ENCODE measurements at regions not wholly inside any gene's neighbourhood (a gene's known extent, or its start where the extent isn't known, plus 50 kb on each side); places are given as distances from the start of the nearest gene placed in this dataset.

DNA sequence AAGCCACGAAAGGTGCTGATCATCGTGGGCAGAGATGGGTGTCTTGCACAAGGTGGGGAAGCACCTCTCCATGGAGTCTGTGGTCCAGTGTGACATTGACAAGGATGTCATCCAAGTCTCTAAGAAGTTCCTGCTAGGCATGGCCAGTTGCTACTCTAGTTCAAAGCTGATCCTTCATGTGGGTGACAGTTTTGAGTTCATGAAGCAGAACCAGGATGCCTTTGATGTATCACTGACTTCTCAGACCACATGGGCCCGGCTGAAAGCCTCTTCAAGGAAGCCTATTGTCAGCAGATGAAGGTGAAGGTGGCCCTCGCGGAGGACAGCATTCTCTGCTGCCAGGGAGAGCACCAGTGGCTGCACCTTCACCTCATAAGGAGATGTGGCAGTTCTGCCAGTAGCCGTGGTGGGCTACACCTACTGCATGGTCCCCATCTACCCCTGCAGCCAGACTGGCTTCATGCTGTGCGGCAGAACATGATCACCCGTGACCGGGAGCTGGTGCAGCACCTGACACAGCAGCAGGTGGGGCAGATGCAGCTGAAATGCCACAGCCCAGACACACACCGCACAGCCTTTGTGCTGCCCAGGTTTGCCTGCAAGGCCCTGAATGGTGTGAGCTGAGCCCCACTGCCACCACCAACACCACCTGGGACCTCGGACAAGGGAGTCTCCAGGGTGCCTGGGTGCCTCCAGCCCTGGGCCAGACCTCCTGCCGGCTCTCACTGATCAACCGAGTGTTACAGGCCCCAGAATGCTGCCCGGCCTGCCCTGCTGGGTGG, 75.0 kb upstream of the SULF2 start:
- Histone ChIP-seq H3K27ac (ENCODE audit: low read depth, low read length) (no peak overlapping the region), H3K9me3 (ENCODE audit: control insufficient read depth in 1 of 2, low read length in 2 of 2) (peaks cover 0 to 5% of the 10 kb centered on the region in 2 donors), H3K9ac (ENCODE audit: low read depth in 1 of 2, low read length in 2 of 2) (no peak overlapping the region), H3K4me3 (ENCODE audit: low read depth in 1 of 2, low read length in 2 of 2) (no peak overlapping the region), H3K27me3 (ENCODE audit: control insufficient read depth in 1 of 2, insufficient read depth in 2 of 2, low read length in 2 of 2) (no peaks in the 10 kb centered on the region), H3K4me1 (ENCODE audit: control insufficient read depth in 1 of 2, insufficient read depth in 2 of 2, low read length in 2 of 2) (no peaks in the 10 kb centered on the region), H3K36me3 (ENCODE audit: control insufficient read depth in 1 of 2, insufficient read depth in 2 of 2, low read length in 2 of 2) (no peaks in the 10 kb centered on the region)

DNA sequence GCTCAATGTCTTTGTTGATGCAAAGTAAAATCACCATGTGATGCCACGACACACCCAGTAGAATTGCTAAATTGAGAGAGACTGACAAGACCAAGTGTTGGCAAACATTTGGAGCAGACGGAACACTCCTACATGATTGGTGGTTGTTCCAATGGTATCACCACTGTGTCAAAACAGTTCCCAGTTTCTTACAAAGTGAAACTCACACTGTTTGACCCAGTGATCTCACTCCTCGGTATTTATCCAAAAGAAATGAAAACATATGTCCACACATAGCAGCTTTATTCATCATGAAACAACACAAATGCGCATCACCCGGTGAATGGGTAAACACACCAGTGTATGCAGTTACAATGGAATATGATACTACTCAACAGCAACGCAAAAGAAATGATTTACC, 74.0 kb upstream of the SULF2 start:
- no peak overlapping the region for H3K27ac ChIP-seq (ENCODE audit: low read depth, low read length)
- H3K9ac ChIP-seq (ENCODE audit: low read depth in 1 of 2, low read length in 2 of 2): no peak overlapping the region
- H3K9me3 ChIP-seq (ENCODE audit: control insufficient read depth in 1 of 2, low read length in 2 of 2): peaks cover 0 to 5% of the 10 kb centered on the region in 2 donors
- H3K4me1 ChIP-seq (ENCODE audit: control insufficient read depth in 1 of 2, insufficient read depth in 2 of 2, low read length in 2 of 2): no peaks in the 10 kb centered on the region
- no peaks in the 10 kb centered on the region for H3K36me3 ChIP-seq (ENCODE audit: control insufficient read depth in 1 of 2, insufficient read depth in 2 of 2, low read length in 2 of 2)
- no peaks in the 10 kb centered on the region for H3K27me3 ChIP-seq (ENCODE audit: control insufficient read depth in 1 of 2, insufficient read depth in 2 of 2, low read length in 2 of 2)
- no peak overlapping the region for H3K4me3 ChIP-seq (ENCODE audit: low read depth in 1 of 2, low read length in 2 of 2)

DNA sequence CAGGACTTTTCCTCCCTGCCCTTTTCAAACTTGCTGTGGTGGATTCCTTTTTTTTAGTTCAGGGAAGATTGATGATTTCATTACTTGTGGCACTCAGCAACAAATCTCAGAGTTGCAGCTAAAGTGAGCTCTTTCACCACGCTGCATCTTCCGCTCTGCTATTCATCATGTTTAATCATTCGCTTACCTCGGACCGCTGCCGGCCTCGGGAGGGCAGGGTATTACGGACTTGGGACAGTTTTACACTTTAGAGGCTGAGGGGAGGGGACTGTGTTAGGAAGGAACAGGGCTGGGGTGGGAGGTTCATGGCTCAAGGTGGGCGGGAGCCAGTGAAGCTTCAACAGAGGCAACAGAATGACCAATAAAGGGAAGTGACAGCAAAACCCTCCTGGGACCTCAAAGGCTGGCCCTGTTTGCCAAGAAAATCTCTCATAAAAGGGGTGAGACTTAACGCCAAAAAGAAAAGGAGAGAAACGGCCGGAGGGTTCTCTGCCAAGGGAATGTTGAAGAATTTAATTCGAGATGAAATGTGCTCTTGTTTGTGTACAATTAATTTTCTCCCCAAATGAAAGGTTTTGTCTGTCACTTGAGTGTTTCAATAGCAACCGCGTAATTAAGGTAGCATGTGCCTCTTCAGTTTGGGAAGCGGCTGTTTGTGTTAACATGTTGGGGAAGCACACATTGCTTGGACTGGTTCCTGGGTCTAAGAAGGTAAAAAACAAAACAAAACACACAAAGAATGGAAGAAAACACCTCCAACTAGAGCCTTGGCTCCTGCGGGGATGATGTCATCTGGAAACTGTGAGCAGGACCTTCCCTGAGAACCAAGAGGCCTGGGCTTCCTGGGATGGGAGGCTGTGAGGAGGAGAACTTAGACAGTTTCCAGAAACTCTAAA, 72.5 kb upstream of the SULF2 start:
- no peak overlapping the region for H3K4me3 ChIP-seq (ENCODE audit: low read depth in 1 of 2, low read length in 2 of 2)
- peaks cover 0 to under 1% of the 10 kb centered on the region in 2 donors for H3K9me3 ChIP-seq (ENCODE audit: control insufficient read depth in 1 of 2, low read length in 2 of 2)
- H3K4me1 ChIP-seq (ENCODE audit: control insufficient read depth in 1 of 2, insufficient read depth in 2 of 2, low read length in 2 of 2): no peaks in the 10 kb centered on the region
- H3K36me3 ChIP-seq (ENCODE audit: control insufficient read depth in 1 of 2, insufficient read depth in 2 of 2, low read length in 2 of 2): no peaks in the 10 kb centered on the region
- H3K27me3 ChIP-seq (ENCODE audit: control insufficient read depth in 1 of 2, insufficient read depth in 2 of 2, low read length in 2 of 2): peaks cover 0 to 3% of the 10 kb centered on the region in 2 donors
- no peak overlapping the region for H3K27ac ChIP-seq (ENCODE audit: low read depth, low read length)
- no peak overlapping the region for H3K9ac ChIP-seq (ENCODE audit: low read depth in 1 of 2, low read length in 2 of 2)

DNA sequence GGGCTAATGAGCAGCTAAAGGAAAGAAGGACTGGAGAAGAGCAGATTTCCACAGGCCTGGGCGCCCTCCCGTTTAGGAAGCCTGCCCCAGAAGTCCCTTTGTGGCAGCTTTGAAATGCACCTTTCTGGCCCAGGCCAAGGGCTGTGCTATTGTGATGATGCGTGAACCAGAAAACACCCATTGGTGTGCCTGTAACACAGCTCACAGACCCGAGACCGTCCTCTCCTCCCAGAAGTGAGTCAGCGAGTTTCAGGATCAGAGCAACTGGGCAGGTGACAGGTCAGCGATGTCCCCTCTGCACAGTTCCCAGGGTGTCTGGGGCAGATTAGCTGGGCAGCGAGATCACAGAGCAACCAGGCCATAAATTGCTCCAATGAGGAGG, 71.9 kb upstream of the SULF2 start:
- no peak overlapping the region for H3K4me3 ChIP-seq (ENCODE audit: low read depth in 1 of 2, low read length in 2 of 2)
- H3K27ac ChIP-seq (ENCODE audit: low read depth, low read length): no peak overlapping the region
- no peaks in the 10 kb centered on the region for H3K36me3 ChIP-seq (ENCODE audit: control insufficient read depth in 1 of 2, insufficient read depth in 2 of 2, low read length in 2 of 2)

DNA sequence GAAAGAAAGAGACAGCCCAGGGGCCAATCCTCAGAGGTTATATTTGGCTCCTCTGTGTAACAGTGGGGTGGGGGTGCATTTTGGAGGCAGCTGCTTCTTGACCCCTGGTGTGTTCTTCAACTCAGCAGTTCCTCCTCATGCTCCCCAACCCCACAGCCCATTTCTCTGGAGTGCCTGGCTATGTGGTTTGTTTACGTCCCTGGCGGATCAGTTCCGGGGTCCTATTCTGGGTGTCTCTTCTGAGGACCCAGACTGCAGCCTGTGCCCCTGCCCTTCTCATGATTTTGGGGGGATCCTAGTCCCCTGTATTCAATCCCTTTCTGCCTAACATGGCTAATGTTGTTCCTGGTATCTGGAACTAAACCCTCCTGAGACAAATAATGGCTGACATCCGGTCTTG, 70.5 kb upstream of the SULF2 start:
- no peaks in the 10 kb centered on the region for H3K9me3 ChIP-seq (ENCODE audit: control insufficient read depth in 1 of 2, low read length in 2 of 2)
- H3K36me3 ChIP-seq (ENCODE audit: control insufficient read depth in 1 of 2, insufficient read depth in 2 of 2, low read length in 2 of 2): no peaks in the 10 kb centered on the region
- peaks cover 0 to 7% of the 10 kb centered on the region in 2 donors for H3K27me3 ChIP-seq (ENCODE audit: control insufficient read depth in 1 of 2, insufficient read depth in 2 of 2, low read length in 2 of 2)
- no peaks in the 10 kb centered on the region for H3K4me1 ChIP-seq (ENCODE audit: control insufficient read depth in 1 of 2, insufficient read depth in 2 of 2, low read length in 2 of 2)
- H3K9ac ChIP-seq (ENCODE audit: low read depth in 1 of 2, low read length in 2 of 2): no peak overlapping the region
- no peak overlapping the region for H3K27ac ChIP-seq (ENCODE audit: low read depth, low read length)
- H3K4me3 ChIP-seq (ENCODE audit: low read depth in 1 of 2, low read length in 2 of 2): no peak overlapping the region

More for the DNA sequence above, 71.9 kb upstream of the SULF2 start:
- Histone ChIP-seq H3K9ac (ENCODE audit: low read depth in 1 of 2, low read length in 2 of 2) (no peak overlapping the region), H3K4me1 (ENCODE audit: control insufficient read depth in 1 of 2, insufficient read depth in 2 of 2, low read length in 2 of 2) (no peaks in the 10 kb centered on the region), H3K27me3 (ENCODE audit: control insufficient read depth in 1 of 2, insufficient read depth in 2 of 2, low read length in 2 of 2) (peaks cover 0 to 7% of the 10 kb centered on the region in 2 donors), H3K9me3 (ENCODE audit: control insufficient read depth in 1 of 2, low read length in 2 of 2) (no peaks in the 10 kb centered on the region)

DNA sequence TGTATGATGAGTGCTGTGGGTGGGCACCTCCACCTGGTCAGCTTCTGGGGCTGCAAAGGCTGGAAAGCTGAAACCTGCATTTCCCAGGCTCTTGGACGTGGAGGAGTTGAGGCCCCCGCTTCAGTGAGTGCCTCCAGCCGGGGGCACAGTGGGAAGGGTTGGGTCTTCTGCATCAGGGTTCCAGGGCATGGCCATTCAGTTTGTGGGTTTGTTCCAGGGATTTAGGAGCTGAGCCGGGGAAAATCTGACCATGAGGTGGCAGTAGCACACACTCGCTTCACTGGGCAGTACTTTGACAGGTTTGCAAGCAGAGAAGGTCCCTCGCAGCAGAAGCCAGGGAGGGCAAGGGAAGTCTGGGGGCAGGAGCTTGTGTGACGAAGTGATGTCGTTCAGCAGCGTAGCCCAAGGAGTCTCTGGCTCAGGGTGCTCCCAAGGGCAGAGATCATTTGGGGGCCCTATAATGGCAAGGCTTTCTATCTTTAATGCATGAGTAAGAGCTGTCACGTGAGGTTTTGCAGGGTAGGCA, 69.5 kb upstream of the SULF2 start:
- H3K4me1 ChIP-seq (ENCODE audit: control insufficient read depth in 1 of 2, insufficient read depth in 2 of 2, low read length in 2 of 2): no peaks in the 10 kb centered on the region
- no peaks in the 10 kb centered on the region for H3K9me3 ChIP-seq (ENCODE audit: control insufficient read depth in 1 of 2, low read length in 2 of 2)
- H3K36me3 ChIP-seq (ENCODE audit: control insufficient read depth in 1 of 2, insufficient read depth in 2 of 2, low read length in 2 of 2): no peaks in the 10 kb centered on the region
- no peak overlapping the region for H3K27ac ChIP-seq (ENCODE audit: low read depth, low read length)
- no peak overlapping the region for H3K9ac ChIP-seq (ENCODE audit: low read depth in 1 of 2, low read length in 2 of 2)
- H3K27me3 ChIP-seq (ENCODE audit: control insufficient read depth in 1 of 2, insufficient read depth in 2 of 2, low read length in 2 of 2): peaks cover 0 to 7% of the 10 kb centered on the region in 2 donors
- H3K4me3 ChIP-seq (ENCODE audit: low read depth in 1 of 2, low read length in 2 of 2): no peak overlapping the region

DNA sequence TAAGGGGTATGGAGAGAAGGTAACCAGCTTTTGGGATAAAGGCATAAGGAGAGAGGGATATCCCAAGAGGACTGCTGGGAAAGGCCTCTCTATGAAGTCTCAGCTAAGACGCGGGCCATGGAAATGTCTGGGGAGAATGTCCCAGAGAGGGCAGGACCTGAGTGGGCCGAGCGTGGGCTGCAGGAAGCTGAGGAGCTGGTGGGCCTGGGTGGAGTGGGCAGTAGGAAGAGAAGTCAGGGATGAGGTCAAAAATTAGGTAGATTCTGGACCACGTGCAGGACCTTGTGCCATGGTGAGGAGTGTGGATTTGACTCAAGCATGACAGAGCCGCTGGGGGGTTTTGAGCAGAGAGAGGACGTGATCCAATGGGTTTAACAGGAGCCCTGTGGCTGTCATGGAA, 66.5 kb upstream of the SULF2 start:
- Histone ChIP-seq H3K9me3 (ENCODE audit: control insufficient read depth in 1 of 2, low read length in 2 of 2) (no peaks in the 10 kb centered on the region), H3K27me3 (ENCODE audit: control insufficient read depth in 1 of 2, insufficient read depth in 2 of 2, low read length in 2 of 2) (peaks cover 0 to 7% of the 10 kb centered on the region in 2 donors), H3K9ac (ENCODE audit: low read depth in 1 of 2, low read length in 2 of 2) (no peak overlapping the region), H3K4me3 (ENCODE audit: low read depth in 1 of 2, low read length in 2 of 2) (no peak overlapping the region), H3K4me1 (ENCODE audit: control insufficient read depth in 1 of 2, insufficient read depth in 2 of 2, low read length in 2 of 2) (no peaks in the 10 kb centered on the region), H3K36me3 (ENCODE audit: control insufficient read depth in 1 of 2, insufficient read depth in 2 of 2, low read length in 2 of 2) (no peaks in the 10 kb centered on the region), H3K27ac (ENCODE audit: low read depth, low read length) (no peak overlapping the region)

DNA sequence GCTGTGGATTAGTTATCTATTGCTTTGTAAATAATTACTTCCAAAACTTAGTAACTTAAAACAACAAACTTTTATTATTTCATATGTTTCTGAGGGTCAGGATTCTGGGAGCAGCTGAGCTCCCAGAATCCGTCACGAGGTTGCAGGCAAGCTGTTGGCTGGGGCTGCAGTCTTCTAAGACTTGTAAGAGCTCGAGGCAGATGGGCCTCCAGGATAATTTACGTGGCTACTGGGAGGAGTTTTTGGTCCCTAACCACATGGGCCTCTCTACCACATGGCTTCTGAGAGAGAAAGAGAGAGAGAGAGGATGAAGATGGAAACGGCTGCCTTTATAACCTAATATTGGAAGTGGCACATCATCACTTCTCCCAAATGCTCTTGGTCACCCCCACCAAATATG, 64.9 kb upstream of the SULF2 start:
- Histone ChIP-seq H3K4me3 (ENCODE audit: low read depth in 1 of 2, low read length in 2 of 2) (no peak overlapping the region), H3K27me3 (ENCODE audit: control insufficient read depth in 1 of 2, insufficient read depth in 2 of 2, low read length in 2 of 2) (peaks cover 0 to 7% of the 10 kb centered on the region in 2 donors), H3K36me3 (ENCODE audit: control insufficient read depth in 1 of 2, insufficient read depth in 2 of 2, low read length in 2 of 2) (no peaks in the 10 kb centered on the region), H3K4me1 (ENCODE audit: control insufficient read depth in 1 of 2, insufficient read depth in 2 of 2, low read length in 2 of 2) (no peaks in the 10 kb centered on the region), H3K27ac (ENCODE audit: low read depth, low read length) (no peak overlapping the region), H3K9me3 (ENCODE audit: control insufficient read depth in 1 of 2, low read length in 2 of 2) (no peaks in the 10 kb centered on the region), H3K9ac (ENCODE audit: low read depth in 1 of 2, low read length in 2 of 2) (no peak overlapping the region)

DNA sequence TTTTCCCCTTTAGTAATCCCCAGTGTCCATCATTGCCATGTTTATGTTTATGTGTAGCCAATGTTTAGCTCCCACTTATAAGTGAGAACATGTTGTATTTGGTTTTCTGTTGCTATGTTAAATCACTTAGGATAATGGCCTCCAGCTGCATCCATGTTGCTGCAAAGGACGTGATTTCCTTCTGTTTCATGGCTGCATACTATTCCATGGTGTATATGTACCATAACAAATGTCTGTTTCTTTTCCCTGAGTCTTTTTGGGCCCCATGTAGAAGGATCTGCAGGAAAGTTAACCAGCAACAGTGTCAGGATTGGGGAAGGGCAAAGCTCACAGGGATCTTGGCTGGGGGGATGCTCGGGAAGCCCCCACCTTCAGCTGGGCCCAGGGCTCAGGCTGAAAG, 64.3 kb upstream of the SULF2 start:
- Histone ChIP-seq H3K4me3 (ENCODE audit: low read depth in 1 of 2, low read length in 2 of 2) (no peak overlapping the region), H3K27me3 (ENCODE audit: control insufficient read depth in 1 of 2, insufficient read depth in 2 of 2, low read length in 2 of 2) (peaks cover 0 to 7% of the 10 kb centered on the region in 2 donors), H3K9ac (ENCODE audit: low read depth in 1 of 2, low read length in 2 of 2) (no peak overlapping the region), H3K9me3 (ENCODE audit: control insufficient read depth in 1 of 2, low read length in 2 of 2) (no peaks in the 10 kb centered on the region), H3K27ac (ENCODE audit: low read depth, low read length) (no peak overlapping the region), H3K4me1 (ENCODE audit: control insufficient read depth in 1 of 2, insufficient read depth in 2 of 2, low read length in 2 of 2) (no peaks in the 10 kb centered on the region), H3K36me3 (ENCODE audit: control insufficient read depth in 1 of 2, insufficient read depth in 2 of 2, low read length in 2 of 2) (no peaks in the 10 kb centered on the region)

DNA sequence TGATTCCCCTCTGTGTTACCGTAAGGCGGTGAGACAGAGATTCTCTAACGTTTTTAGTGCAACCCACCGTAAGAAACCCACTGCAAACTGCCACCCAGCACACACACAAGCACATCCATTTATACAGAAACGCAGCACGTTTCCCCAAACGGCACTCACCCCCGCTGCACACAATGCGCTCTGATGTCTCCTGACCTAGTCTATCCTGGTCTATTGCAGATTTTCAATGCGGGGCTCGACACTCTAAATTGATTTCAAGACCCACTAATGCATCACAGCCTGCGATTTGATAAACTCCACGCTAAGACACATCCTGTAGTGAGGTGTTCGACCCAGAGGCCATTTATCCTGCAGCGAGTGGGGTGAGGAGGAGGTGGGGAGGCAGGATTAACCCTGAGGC, 63.7 kb upstream of the SULF2 start:
- no peak overlapping the region for H3K4me3 ChIP-seq (ENCODE audit: low read depth in 1 of 2, low read length in 2 of 2)
- no peaks in the 10 kb centered on the region for H3K36me3 ChIP-seq (ENCODE audit: control insufficient read depth in 1 of 2, insufficient read depth in 2 of 2, low read length in 2 of 2)
- H3K4me1 ChIP-seq (ENCODE audit: control insufficient read depth in 1 of 2, insufficient read depth in 2 of 2, low read length in 2 of 2): no peaks in the 10 kb centered on the region
- H3K9ac ChIP-seq (ENCODE audit: low read depth in 1 of 2, low read length in 2 of 2): no peak overlapping the region
- peaks cover 0 to 7% of the 10 kb centered on the region in 2 donors for H3K27me3 ChIP-seq (ENCODE audit: control insufficient read depth in 1 of 2, insufficient read depth in 2 of 2, low read length in 2 of 2)
- H3K27ac ChIP-seq (ENCODE audit: low read depth, low read length): no peak overlapping the region
- H3K9me3 ChIP-seq (ENCODE audit: control insufficient read depth in 1 of 2, low read length in 2 of 2): no peaks in the 10 kb centered on the region
